GM19455 (cell line): ENCODE measurements at regions not wholly inside any gene's neighbourhood (a gene's known extent, or its start where the extent isn't known, plus 50 kb on each side); places are given as distances from the start of the nearest gene placed in this dataset.
"Not testable (repeated sequence)": the region's sequence is repeated elsewhere in the genome, so short reads cannot be mapped to it uniquely, and the experiment has no call there.

Experiments used
- ATAC-seq: cut with Tn5 transposase; IDR thresholded peaks from one replicate; pipeline ENCODE4 v1.9.1; 2021; ENCODE audit not compliant: unreplicated experiment

DNA sequence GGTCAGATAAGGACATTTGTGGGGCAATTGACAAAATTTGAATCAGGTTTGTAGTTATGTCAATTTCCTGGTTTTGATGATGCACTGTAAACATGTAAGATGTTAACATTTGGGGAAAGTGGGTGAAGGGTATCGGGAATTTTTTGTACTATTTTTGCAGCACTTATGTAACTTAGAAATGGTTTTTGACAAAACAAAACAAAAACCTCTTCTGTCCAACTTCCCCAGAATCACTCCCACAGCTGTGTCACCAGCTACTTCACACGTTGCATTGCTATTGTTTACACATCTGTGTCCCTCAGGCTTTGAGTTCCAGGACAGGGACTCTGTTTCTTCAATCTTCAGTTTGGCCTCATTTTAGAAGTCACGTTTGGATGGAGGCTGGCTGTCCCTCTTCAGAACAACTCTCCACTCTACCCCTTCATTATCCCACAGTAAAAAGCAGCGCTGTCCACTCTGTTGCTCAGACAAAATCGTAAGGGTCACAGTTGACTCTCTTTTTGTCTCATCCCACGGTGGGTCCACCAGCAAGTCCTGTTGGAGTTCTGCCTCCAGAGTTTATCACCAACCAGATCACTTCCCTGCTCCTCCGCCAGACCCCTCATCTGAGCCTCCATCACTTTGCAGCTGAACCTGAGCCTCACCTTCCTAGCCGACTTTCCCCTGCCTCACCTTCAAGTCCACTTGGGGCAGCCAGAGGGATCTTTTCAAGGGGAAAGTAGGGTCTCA lies 63.2 kb downstream of the NENF start:
- ATAC-seq: no peak

DNA sequence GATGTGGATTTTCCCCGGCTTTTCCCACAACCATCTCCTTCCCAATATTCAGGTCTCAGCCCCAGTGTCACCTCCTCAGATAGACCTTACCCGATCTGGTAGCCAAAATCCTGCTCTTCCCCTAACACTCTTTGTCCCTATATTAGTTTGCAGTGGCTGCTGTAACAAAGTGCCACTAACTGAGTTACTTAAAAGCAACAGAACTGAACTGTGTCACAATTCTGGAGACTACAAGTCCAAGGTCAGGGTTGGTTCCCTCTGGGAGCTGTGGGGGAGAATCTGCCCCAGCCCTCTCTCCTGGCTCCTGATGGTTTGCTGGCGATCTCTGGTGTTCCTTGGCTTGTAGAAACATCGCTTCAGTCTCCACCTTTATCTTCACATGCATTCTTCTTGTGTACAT lies 64.0 kb downstream of the NENF start:
- ATAC-seq: no peak

DNA sequence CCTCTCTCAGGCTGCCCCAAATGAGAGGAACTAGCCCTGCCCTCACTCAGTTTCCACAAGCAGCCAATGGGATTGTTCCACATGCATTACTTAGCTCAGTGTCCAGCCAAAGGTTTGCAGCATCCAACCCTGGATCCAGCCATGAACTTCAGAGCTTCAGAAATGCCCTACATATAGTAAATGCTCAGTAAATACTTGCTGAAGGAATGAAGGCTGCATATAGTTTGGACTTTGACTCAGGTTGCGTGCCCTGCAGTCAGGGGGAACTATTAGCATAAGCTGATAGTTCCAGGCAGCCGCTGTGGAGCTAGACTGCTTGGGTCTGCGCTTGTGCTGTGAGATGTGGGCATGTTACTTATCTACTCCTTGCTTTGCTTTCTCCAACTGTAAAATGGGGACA lies 64.8 kb downstream of the NENF start:
- no peak for ATAC-seq

DNA sequence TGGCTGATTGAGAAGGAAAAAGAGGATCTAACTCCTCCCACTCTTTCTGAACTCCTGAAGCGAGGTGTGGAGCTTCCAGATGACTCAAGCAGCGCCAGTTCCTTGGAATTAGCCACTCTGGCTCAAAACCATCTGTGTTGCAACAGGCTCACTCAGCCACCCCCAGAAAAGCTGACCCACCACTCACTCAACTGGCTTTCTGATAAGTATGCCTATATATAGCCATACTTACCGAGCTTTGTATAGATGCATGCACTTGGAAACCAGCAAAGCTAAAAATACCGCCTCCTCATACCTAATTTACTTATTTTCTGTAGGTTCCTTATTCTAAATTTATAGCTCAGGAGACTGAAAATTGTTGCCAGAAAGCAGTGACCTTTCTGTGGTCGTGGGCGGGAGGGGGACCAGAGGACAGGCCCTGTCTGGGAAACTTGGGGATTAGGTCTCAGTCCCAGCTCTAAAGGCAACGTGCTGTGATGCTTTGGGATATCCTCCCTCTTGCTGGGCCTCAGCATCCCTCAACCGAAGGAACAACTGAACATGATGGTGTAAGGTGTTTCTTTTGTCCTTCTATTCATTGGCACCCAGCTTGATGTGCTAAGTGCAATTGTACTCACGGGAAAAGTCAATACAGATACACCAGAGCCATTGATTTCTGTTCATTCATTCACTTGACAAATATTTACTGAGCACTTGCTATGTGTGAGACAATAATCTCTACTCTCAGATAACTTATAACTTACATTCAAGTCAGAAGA lies 65.7 kb downstream of the NENF start:
- no peak for ATAC-seq

DNA sequence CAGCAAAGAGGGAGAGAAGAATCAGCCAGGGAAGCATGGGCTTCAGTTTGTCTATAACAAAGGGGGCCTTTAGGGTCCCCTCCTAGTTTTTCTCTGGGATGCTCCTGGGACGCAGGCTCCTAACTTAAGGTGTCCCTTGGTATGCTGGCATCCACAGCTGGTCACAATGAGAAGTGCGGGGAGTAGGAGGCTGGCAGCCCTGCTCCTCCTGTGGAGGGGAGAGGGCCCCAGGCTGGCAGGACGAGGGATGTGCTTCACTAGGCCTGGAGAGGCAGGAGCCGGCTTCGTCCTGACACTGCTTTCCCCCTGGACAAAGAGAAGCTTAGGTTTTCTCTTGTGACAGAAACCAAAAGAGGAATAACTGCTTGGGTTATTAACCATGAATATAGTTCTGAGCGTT lies 67.6 kb downstream of the NENF start:
- no peak for ATAC-seq

DNA sequence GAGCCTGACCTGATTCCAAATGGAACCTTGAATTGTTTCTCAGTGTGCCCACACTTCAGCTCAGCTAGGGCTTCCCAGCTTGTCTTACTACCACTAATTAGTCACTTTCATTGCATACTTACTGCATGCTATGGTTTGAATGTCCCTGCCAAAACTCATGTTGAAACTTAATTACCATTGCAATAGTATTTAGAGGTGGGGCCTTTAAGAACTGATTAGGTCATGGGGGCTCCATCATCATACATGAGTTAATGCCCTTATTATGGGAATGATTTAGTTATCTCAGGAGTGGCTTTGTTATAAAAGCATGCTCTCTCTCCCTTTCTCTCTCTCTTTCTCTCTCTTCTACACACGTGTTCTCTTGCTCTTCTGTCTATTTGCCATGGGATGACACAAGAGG lies 68.3 kb downstream of the NENF start:
- ATAC-seq: no peak

DNA sequence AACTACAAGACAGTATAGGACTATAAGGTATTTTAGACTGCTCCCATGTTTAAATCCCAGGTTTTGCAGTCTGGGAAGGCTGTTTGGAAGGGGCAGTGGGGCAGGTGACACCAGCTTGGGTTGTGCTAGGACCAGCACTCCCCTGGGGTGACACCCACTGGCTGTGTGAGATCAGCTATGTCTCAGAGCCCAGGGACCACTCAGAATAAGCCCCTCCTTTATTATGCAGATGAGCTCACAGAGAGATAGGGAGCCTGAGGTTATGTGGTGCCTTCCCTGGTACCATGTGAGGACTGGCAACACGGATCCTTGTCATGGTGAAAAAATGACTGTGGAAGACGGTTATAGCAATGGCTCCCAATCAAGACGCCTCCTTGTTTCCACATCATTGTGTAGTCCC lies 71.0 kb downstream of the NENF start:
- no peak for ATAC-seq

DNA sequence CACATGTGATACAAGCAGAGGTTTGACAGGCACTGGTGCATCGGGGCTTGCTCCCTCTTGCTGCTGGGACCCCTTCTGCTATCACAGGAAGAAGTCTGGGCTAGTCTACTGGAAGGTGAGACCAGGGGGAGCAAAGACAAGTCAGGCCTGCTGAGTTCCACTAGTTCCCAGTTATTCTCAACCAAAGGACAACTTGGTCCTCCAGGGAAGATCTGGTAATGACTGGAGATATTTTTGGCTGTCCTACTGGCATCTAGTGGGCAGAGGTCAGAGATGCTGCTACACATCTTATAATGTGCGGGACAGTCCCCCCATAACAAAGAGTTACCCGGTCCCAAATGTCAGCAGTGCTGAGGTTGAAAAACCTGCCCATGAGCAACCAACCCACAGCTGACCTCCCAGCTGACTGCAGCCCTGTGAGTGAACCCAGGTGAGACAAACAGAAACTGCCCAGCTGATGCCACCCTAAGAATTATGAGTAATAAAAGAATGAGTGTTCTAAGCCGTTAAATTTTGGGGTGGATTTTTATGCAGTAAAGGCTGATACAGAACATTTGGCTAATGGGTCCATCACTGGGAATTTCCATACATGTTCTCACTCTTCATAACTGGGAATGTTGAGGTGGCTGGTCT lies 71.6 kb downstream of the NENF start:
- no peak for ATAC-seq

DNA sequence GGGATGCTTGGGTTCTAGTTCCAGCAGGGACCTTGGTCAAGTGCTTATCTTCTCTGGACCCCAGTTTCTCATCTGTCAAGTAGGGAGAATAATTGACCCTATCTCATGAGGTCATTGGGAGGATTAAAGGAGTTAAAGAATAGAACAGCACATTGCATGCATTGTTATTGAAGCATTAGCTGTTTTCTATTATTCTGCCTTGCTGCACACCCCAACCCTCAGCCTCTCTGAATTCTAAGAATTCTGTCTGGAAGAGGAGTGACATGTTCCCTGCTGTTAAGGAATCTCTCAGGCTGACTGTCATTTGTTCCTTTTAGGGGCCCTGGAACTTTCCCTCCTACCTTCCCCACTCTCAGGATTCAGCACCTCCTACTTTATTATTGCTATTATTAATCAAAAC lies 73.9 kb downstream of the NENF start:
- ATAC-seq: no peak

DNA sequence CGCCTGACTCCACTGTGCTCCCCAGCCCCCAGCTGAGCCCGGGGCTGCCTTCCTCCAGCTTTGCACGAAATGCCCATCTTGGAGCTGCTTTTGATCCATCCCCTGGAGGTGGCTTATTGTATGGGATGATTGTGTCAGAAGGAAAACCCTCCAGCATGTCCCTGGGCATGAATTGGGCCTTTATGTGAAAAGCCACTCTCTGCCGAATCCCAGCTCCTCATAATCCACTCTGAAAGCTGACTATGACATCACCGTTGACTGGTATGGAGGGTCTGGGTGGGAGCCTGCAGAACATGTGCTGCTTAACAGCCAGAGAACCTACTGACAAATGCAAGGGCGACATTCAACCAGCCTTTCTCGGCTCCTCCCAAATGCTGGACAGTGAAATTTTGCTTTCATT lies 74.6 kb downstream of the NENF start:
- ATAC-seq: no peak

DNA sequence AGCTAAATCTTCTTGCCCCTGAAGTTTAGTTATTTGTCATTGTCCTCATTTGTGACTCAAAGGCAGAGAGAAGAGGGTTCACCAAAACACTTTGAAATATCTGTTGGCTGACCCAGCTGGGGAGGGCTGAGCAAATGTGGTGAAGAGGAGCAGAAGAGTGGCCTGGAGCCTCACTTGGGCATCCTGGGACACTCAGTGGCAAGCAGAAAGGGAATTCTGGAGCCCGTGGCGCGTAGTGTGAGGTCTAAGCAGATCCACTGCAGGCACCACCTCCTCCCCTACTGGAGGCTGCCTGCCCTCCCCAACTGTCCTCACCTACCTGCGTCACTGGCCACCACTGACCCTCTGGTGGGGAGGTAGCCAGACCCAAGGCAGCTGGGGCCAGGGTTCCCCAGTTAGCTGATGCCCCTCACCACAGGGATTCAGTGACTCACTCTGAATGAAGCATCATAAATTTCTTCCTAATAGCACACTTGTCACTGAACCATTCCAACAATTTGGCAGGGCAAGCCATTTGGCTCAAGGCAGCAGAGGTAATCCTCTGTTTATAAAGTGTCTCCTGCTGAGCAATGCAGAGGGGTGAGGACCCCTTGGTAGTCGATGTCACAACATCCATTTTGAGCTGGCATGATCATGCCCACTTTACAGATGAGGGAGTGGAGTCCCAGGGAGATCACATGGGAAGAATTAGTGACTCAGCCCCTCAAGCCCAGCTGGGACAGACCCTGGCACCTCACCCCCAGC lies 80.3 kb downstream of the NENF start:
- no peak for ATAC-seq

DNA sequence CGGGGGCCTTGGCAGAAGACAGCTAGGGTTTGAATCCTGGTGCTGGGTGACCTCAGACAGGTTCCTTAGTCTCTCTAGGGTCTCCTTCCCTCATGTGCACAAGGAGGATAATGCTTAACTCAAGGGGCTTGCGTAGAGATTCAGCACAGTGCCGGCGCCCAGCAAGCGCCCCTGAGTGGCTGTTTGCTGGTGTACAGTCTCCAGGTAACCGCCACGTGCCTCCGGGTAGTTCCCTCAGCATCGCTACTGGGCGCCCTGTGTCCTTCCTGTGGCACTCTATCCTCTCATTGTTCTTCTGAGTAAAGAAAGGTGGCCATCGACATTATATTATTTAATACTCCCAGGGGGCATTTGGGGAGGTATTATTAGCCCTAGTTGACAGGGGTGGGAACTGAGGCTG lies 80.9 kb downstream of the NENF start:
- no peak for ATAC-seq

DNA sequence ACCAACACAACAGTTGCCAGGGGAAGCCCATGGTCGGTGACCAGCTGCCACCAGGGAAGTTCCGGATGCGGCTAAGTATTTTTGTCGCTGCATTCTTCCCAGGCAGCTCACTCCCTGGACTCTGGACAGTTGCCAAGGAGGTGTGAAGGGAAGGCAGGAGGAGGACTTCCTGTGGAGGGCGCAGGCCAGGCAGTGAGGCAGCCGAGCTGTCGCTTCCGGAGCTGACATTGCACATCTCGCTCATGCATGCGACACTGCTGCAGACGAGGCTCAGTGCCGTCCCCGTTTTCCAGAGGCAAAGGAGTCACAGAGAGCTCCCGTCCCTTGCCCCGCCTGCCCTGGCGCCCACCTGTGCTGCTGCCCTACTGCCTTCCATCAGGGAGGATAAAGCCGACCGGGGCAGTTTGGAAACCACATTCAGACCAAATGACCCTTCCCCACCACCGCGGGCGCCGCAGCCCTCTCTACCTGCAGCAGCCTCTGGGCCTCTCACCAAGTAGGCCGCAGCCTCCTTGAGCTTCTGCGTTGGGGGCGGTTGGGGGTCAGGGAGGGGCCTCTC lies 81.4 kb downstream of the NENF start:
- ATAC-seq: no peak

DNA sequence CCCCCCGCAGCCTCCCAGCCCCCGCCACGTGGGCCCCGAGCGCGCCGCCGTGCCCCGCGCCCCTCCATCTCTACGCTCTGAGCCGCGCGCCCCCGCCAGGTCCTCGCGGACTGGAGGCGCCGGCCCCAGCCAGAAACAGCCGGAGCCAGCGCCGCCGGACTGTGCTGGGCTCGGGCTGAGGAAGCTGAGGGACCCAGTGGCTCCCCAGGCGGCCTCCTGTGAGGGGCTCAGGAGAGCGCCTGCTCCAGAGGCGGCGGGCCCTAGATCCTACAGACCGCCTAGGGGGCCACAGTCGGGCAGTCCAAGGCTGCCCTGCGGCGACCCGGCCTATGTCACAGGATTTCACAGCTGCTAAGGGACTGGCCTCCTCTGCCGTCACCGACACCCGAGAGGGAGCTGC lies 82.1 kb downstream of the NENF start:
- ATAC-seq: no peak

DNA sequence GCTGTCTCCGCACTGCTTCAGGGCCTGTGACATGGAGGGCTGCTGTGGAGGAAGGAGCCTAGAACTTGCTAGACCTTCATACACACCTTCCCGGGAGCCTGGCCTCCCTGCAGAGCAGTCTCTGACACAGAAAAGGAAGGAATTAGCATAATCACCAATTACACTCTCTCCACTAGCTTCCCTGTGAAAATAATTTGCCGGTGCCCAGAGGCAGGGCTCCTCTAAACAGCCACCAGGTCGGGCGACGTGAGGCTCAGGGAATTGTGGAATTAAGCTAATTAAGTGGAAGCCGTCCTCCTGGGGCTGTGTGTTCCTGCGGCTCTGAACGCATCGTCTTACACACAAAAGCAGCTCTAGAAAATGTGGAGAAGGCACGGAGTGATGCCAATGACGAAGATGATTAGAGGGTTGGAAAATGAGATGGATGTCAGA lies 82.6 kb downstream of the NENF start:
- ATAC-seq: no peak

DNA sequence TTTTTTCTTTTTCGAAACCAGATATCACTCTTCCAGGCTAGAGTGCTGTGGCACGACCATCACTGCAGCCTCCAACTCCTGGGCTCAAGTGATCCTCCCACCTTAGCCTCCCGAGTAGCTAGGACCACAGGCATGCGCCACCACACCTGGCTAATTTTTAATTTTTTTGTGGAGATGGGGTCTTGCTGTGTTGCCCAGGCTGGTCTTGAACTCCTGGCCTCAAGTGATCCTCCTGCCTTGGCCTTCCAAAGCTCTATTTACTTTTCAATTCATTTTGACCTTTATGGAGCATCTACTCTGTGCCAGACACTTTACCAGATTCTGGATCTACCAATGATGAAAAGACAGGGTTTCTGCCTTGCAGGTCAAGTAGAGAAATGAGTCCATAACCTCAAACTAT lies 83.3 kb downstream of the NENF start:
- not testable (repeated sequence) for ATAC-seq

DNA sequence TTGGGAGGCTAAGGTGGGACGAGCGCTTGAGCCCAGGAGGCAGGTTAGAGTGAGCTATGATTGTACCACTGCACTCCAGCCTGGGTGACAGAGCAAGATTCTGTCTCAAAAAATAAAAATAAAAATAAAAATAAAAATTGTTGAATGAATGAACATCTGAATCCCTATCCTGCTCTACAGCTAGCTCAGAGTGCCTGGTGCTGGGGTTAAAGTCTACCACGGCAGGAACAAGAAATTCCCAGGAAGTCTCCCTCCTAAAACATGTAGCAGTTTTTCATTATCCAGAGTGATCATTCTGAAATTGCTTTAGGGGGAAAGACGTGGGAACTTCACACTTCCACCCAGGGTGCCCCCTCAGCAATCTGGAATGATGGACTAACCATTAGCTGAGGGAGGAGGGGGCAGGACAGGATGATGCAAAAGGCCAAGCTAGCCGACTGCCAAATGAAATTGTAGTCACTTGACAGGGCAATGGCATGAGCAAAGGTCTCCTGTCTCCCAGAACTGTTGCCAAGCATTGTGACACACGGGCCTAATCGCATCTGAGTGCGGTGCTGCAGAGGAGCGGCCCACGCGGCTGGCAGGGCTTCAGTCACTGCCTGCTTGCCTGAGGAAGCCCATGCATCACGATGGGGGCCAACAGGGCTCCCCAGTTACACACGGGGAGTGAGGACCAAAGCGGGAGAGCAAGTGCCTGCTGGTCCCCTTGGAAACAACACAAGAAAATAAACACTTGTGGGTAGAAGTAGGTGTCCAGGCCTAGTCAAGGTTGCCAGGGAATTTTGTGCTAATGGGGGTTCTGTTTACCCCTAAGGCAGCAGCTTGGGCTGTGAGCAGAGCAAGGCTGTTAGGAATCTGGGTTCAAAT lies 85.7 kb downstream of the NENF start:
- ATAC-seq: no peak

DNA sequence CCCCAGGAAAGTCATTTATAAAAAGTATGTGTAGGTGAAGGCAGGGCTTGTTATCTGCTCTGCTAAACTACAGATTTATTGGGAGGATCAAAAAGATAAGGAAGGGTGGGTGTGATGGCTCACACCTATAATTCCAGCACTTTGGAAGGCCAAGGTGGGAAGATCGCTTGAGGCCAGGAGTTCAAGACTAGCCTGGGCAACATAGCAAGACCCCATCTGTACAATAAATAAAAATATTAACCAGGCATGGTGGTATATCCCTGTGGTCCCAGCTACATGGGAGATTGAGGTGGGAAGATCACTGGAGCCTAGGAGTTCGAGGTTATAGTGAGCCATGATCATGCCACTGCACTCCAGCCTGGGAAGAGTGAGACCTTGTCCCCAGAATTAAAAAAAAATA lies 86.4 kb downstream of the NENF start:
- no peak for ATAC-seq

DNA sequence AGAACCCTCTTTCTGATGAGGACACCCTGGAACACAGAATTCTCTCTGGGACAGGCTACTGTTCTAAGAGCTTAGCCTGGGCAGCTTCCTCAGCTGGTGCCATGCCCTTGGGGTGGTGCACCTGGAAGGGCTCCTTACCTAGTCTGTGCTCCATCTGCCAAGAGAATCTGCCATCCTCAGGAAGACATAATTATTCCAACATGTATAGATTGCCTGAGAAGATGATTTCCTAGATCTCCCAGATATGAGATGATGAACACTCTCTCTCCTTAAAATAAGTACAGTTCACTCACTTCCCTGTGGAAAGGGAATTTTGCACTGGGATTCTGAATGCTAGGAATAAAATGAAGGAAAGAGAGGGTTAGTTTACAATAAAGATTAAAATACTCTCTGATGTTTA lies 87.6 kb downstream of the NENF start:
- ATAC-seq: no peak

DNA sequence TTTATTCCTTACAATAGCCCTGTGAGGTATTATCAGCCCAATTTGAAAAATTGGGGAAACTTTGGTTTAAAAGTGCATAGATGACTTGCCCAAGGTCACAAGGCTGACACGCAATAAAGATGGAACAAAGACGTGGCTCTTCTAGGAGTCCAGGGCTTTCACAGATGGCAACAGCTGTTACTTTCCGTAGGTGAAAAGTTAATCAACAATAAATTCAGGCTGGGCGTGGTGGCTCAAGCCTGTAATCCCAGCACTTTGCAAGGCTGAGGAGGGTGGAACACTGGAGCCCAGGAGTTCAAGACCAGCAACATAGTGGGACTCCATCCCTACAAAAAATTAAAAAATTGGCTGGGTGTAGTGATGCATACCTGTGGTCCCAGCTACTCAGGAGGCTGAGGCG lies 87.8 kb upstream of the ATF3 start:
- ATAC-seq: no peak
